GM12878 (cell line): ENCODE measurements at regions not wholly inside any gene's neighbourhood (a gene's known extent, or its start where the extent isn't known, plus 50 kb on each side); places are given as distances from the start of the nearest gene placed in this dataset.

Source experiments
- ATAC-seq: fragments of 200-7000 bp; cut with Tn5 transposase; 3 replicates; pipeline ENCODE4 v1.9.1; 2020; ENCODE audit warnings: mild to moderate bottlenecking, moderate library complexity
- BruUV-seq: library from RNA; stranded (reverse); fragments of 400-500 nt; replicated peaks from 2 replicates; lab custom pipeline; 2021; lab: Mats Ljungman, UMichigan
- CTCF ChIA-PET: fragments of 300-600 bp; sonication (Branson Sonifier 250); formaldehyde crosslinking; extraction: SDS; loops from one replicate; lab custom pipeline; 2021; ENCODE audit warnings: inconsistent platforms; lab: Yijun Ruan, JAX
- POLR2A ChIA-PET: fragments of 350-600 bp; formaldehyde crosslinking; extraction: SDS; loops from one replicate; lab custom pipeline; 2021; ENCODE audit warnings: inconsistent platforms; lab: Charles Lee
- RAD21 ChIA-PET: fragments of 300-600 bp; sonication (Branson Sonifier 250); formaldehyde crosslinking; loops from one replicate; lab custom pipeline; 2023; ENCODE audit warnings: antibody characterized with exemption; ENCODE audit not compliant: unreplicated experiment; lab: Charles Lee
- SMC1A ChIA-PET: fragments of 300-600 bp; sonication (Branson Sonifier 250); formaldehyde crosslinking; loops from one replicate; lab custom pipeline; 2023; ENCODE audit not compliant: unreplicated experiment, uncharacterized antibody; lab: Charles Lee
- DNase-seq: peaks from one replicate; pipeline ENCODE4 v3.0.0-alpha.2; 2011; ENCODE audit warnings: low read depth, low spot score
- FAIRE-seq: peaks from 3 replicates; lab custom pipeline; 2011; peaks lifted over from hg19 to GRCh38; lab: Jason Lieb, UNC
- H2AFZ ChIP-seq: 2 replicates; pipeline ENCODE4 v1.6.0; 2011; ENCODE audit warnings: low read depth, low read length, control low read depth; ENCODE audit not compliant: control insufficient read depth
- H3K27ac ChIP-seq: 2 replicates; pipeline ENCODE4 v1.5.1; 2011; ENCODE audit warnings: control low read depth; ENCODE audit not compliant: control insufficient read depth, insufficient read depth
- H3K27me3 ChIP-seq, 2 experiments: replicated peaks in 1 of 2; 2 replicates each; pipeline versions ENCODE4 v1.6.0 to v1.6.1; 2011; ENCODE audit warnings: low read length in 1 of 2; ENCODE audit not compliant: control insufficient read depth in 2 of 2, insufficient read depth in 2 of 2
- H3K36me3 ChIP-seq, 2 experiments: 2 replicates each; pipeline ENCODE4 v1.5.1; 2011; ENCODE audit warnings: low read length in 1 of 2; ENCODE audit not compliant: control insufficient read depth in 2 of 2, insufficient read depth in 2 of 2
- H3K4me1 ChIP-seq: 2 replicates; pipeline ENCODE4 v1.6.1; 2011; ENCODE audit warnings: mild to moderate bottlenecking, low read length, moderate library complexity, mixed read lengths; ENCODE audit not compliant: control insufficient read depth, insufficient read depth
- H3K4me2 ChIP-seq: 2 replicates; pipeline ENCODE4 v1.6.0; 2011; ENCODE audit warnings: control low read depth; ENCODE audit not compliant: control insufficient read depth, insufficient read depth
- H3K4me3 ChIP-seq: fragments of 200-600 bp; sonication (generic); 2 replicates; pipeline ENCODE4 v1.5.1; 2016
- H3K79me2 ChIP-seq: 2 replicates; pipeline ENCODE4 v1.6.0; 2011; ENCODE audit warnings: low read length; ENCODE audit not compliant: control insufficient read depth, insufficient read depth
- H3K9ac ChIP-seq: 2 replicates; pipeline ENCODE4 v1.8.0; 2011; ENCODE audit warnings: low read length, control low read depth, mixed read lengths; ENCODE audit not compliant: control insufficient read depth, insufficient read depth
- H3K9me3 ChIP-seq: replicated peaks from 3 replicates; pipeline ENCODE4 v1.5.1; 2011; ENCODE audit warnings: mild to moderate bottlenecking, low read length; ENCODE audit not compliant: control insufficient read depth, insufficient read depth
- H4K20me1 ChIP-seq: 2 replicates; pipeline ENCODE4 v1.6.0; 2011; ENCODE audit not compliant: control insufficient read depth, insufficient read depth
- ASH2L ChIP-seq: fragments of 300-600, 200-600 bp; sonication (generic); IDR thresholded peaks from 2 replicates; pipeline ENCODE4 v1.6.1; 2017; ENCODE audit warnings: low read depth, mild to moderate bottlenecking, borderline replicate concordance
- NFXL1 ChIP-seq: fragments of 450-650 bp; IDR thresholded peaks from 2 replicates; pipeline ENCODE4 v1.6.1; 2017; ENCODE audit warnings: antibody characterized with exemption, mild to moderate bottlenecking, borderline replicate concordance
- NR2F1 ChIP-seq: fragments of 450-650 bp; conservative IDR thresholded peaks from 2 replicates; pipeline ENCODE4 v1.6.1; 2017; ENCODE audit warnings: mild to moderate bottlenecking
- PBX3 ChIP-seq: IDR thresholded peaks from 2 replicates; pipeline ENCODE4 v1.6.1; 2011; ENCODE audit warnings: mild to moderate bottlenecking, low read depth, low read length, moderate library complexity; ENCODE audit not compliant: insufficient replicate concordance
- SUZ12 ChIP-seq: fragments of 200-600 bp; sonication (generic); IDR thresholded peaks from one replicate; pipeline ENCODE4 v1.6.1; 2018; ENCODE audit warnings: antibody characterized with exemption, mild to moderate bottlenecking; ENCODE audit not compliant: unreplicated experiment
- YBX1 ChIP-seq: fragments of 450-650 bp; IDR thresholded peaks from 2 replicates; pipeline ENCODE4 v1.6.1; 2016; ENCODE audit warnings: antibody characterized with exemption
- ZNF24 ChIP-seq: fragments of 450-650 bp; IDR thresholded peaks from 2 replicates; pipeline ENCODE4 v1.6.1; 2017; ENCODE audit warnings: antibody characterized with exemption, mild to moderate bottlenecking
- WGBS: methylation state at CpG from one replicate; pipeline ENCODE4 v1.1.6; 2016; ENCODE audit warnings: low lambda C conversion rate; ENCODE audit not compliant: insufficient replicate concordance, insufficient coverage; ENCODE audit errors: missing lambda C conversion rate; 5-methylcytosine and 5-hydroxymethylcytosine counted together
- in situ Hi-C: fragments of 300-500 bp; cut with MboI; formaldehyde crosslinking; loops from 9 replicates; pipeline ENCODE4 v1.14.3; 2018; ENCODE audit warnings: mixed read lengths
- intact Hi-C: fragments of 100-400 bp; cut with micrococcal nuclease; formaldehyde crosslinking; loops from one replicate; pipeline ENCODE4 v1.14.2; 2022; ENCODE audit not compliant: unreplicated experiment
- TF ChIP-seq, protein P1 (sequence below): fragments of 450-650 bp; formaldehyde crosslinking; IDR thresholded peaks from 2 replicates; pipeline ENCODE4 v1.4.0; 2022; ENCODE audit warnings: mild to moderate bottlenecking, moderate library complexity

- Histone ChIP-seq H3K27me3 (no peaks in the 10 kb centered on the region), H3K79me2 (no peaks in the 10 kb centered on the region), H3K9ac (no peak overlapping the region), H3K4me1 (no peaks in the 10 kb centered on the region), H3K27ac (no peak overlapping the region), H3K36me3 (no peaks in the 10 kb centered on the region), H3K4me2 (no peak overlapping the region), H3K9me3 (no peaks in the 10 kb centered on the region), H2AFZ (no peak overlapping the region), H4K20me1 (no peaks in the 10 kb centered on the region), H3K4me3 (no peak overlapping the region)
- 0% methylated on average over 3 of the region's 3 CpGs for WGBS
- no peak for ATAC-seq
- intact Hi-C loops, result no loop called here
- RAD21 ChIA-PET, result no interaction called here
- TF ChIP-seq ASH2L (no peak), YBX1 (no peak), SUZ12 (no peak), PBX3 (no peak), ZNF24 (no peak), NR2F1 (no peak), NFXL1 (no peak)
- TF ChIP-seq, protein P1, sequence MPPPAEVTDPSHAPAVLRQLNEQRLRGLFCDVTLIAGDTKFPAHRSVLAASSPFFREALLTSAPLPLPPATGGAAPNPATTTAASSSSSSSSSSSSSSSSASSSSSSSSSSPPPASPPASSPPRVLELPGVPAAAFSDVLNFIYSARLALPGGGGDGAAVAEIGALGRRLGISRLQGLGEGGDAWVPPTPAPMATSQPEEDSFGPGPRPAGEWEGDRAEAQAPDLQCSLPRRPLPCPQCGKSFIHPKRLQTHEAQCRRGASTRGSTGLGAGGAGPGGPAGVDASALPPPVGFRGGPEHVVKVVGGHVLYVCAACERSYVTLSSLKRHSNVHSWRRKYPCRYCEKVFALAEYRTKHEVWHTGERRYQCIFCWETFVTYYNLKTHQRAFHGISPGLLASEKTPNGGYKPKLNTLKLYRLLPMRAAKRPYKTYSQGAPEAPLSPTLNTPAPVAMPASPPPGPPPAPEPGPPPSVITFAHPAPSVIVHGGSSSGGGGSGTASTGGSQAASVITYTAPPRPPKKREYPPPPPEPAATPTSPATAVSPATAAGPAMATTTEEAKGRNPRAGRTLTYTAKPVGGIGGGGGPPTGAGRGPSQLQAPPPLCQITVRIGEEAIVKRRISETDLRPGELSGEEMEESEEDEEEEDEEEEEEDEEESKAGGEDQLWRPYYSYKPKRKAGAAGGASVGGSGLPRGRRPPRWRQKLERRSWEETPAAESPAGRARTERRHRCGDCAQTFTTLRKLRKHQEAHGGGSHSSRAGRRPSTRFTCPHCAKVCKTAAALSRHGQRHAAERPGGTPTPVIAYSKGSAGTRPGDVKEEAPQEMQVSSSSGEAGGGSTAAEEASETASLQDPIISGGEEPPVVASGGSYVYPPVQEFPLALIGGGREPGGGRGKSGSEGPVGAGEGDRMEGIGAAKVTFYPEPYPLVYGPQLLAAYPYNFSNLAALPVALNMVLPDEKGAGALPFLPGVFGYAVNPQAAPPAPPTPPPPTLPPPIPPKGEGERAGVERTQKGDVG, result no peak
- SMC1A ChIA-PET, result no interaction called here
- in situ Hi-C loops, result no loop called here
- CTCF ChIA-PET, result no interaction called here
- POLR2A ChIA-PET, result no interaction called here
- DNase-seq, result no peak
- FAIRE-seq, result no peak
- BruUV-seq, result no TSS peak
Measured at GRCh38 chr2:140178234-140178633, 1398.0 kb upstream of the NXPH2 start.
